ENCODE measurements at regions not wholly inside any gene's neighbourhood (a gene's known extent, or its start where the extent isn't known, plus 50 kb on each side); places are given as distances from the start of the nearest gene placed in this dataset.

GRCh38 chr6:92759178-92759577 is 660.2 kb downstream of the EPHA7 start:
- Histone ChIP-seq H2BK5ac (ENCODE audit: low read depth, low read length) (no peak overlapping the region), H3K79me2 (ENCODE audit: control insufficient read depth in 1 of 2, insufficient read depth in 2 of 2, low read length in 2 of 2) (no peaks in the 10 kb centered on the region), H3K14ac (ENCODE audit: insufficient read length) (no peak overlapping the region), H3K4me1 (replicated peaks in 1 of 4; ENCODE audit: control insufficient read depth in 3 of 4, insufficient read depth in 4 of 4, low read length in 3 of 4) (no peaks in the 10 kb centered on the region), H4K20me1 (replicated peaks in 1 of 2; ENCODE audit: control insufficient read depth in 1 of 2, insufficient read depth in 2 of 2, low read length in 2 of 2) (no peaks in the 10 kb centered on the region), H3K56ac (replicated peaks; ENCODE audit: insufficient read length, low read depth, low read length) (no peak overlapping the region), H3K4me2 (ENCODE audit: insufficient read depth in 1 of 2, low read depth in 2 of 2, low read length in 2 of 2) (no peak overlapping the region), H2AFZ (ENCODE audit: low read length) (no peak overlapping the region), H3K18ac (ENCODE audit: extremely low read depth, low read length) (no peak overlapping the region), H3K4ac (replicated peaks; ENCODE audit: insufficient read length, low read depth, low read length) (no peak overlapping the region), H4K5ac (ENCODE audit: insufficient read length, low read depth, low read length) (no peak overlapping the region), H2BK20ac (ENCODE audit: low read length) (no peak overlapping the region), H2AK5ac (ENCODE audit: low read depth, low read length) (no peak overlapping the region), H3K27me3 (replicated peaks in 1 of 4; ENCODE audit: control insufficient read depth in 3 of 4, extremely low read depth in 1 of 4, insufficient read depth in 3 of 4, low read length in 3 of 4) (peaks cover 0 to 1% (median 0%) of the 10 kb centered on the region in 4 experiments; a peak in 1 of 7 replicates), H3K23me2 (ENCODE audit: low read depth, low read length) (no peaks in the 10 kb centered on the region), H4K91ac (replicated peaks; ENCODE audit: insufficient read length, low read length) (no peak overlapping the region), H3K27ac (ENCODE audit: low read depth, low read length) (no peak overlapping the region), H3K9me3 (ENCODE audit: insufficient read depth in 2 of 2, low read depth in 1 of 2, low read length in 1 of 2) (no peaks in the 10 kb centered on the region), H3K36me3 (ENCODE audit: control insufficient read depth in 2 of 4, insufficient read depth in 4 of 4, low read length in 3 of 4) (no peaks in the 10 kb centered on the region), H3K9ac (replicated peaks in 1 of 4; ENCODE audit: extremely low read depth in 1 of 4, low read depth in 3 of 4, low read length in 3 of 4) (no peak overlapping the region), H2BK15ac (ENCODE audit: low read length) (no peak overlapping the region), H4K8ac (ENCODE audit: extremely low read depth, insufficient read depth, low read length) (no peak overlapping the region), H3K4me3 (ENCODE audit: extremely low read depth in 1 of 4, insufficient read depth in 2 of 4, low read depth in 3 of 4, low read length in 4 of 4) (no peak overlapping the region), H3K79me1 (ENCODE audit: low read depth, low read length) (no peaks in the 10 kb centered on the region), H2BK120ac (replicated peaks; ENCODE audit: low read depth, low read length) (no peak overlapping the region), H3K23ac (ENCODE audit: insufficient read length) (no peak overlapping the region), H2BK12ac (ENCODE audit: low read depth, low read length) (no peak overlapping the region)
- DNase-seq (ENCODE audit: low read depth in 1 of 2, low spot score in 2 of 2) (no peak), FAIRE-seq (no peak)
- POLR2A ChIA-PET (ENCODE audit: partially characterized antibody): no interaction called here
- WGBS, 2 experiments (ENCODE audit: extremely low coverage in 1 of 2, insufficient coverage in 1 of 2, insufficient read length in 1 of 2, insufficient replicate concordance in 2 of 2, low coverage in 1 of 2, low lambda C conversion rate in 2 of 2, missing lambda C conversion rate in 1 of 2): 94% methylated on average over 3 of the region's 3 CpGs; no CpG with 5 or more reads in 1 of the 2 experiments
- CTCF ChIA-PET (ENCODE audit: partially characterized antibody): interaction anchor here (1.9 kb wide), 1 partner anchor 52 kb away, joined by 6 read pairs; no protein-coding TSS in a partner anchor
- TF ChIP-seq CREB1 (IDR thresholded peaks at IDR 0.05) (no peak), TAF1 (IDR thresholded peaks at IDR 0.05; ENCODE audit: low read depth, low read length) (no peak), FOSL1 (IDR thresholded peaks at IDR 0.05; ENCODE audit: insufficient read depth, low read depth, low read length) (no peak), TAF7 (optimal IDR thresholded peaks at IDR 0.05; ENCODE audit: borderline replicate concordance, low read depth, low read length) (no peak), RFX5 (IDR thresholded peaks at IDR 0.05; ENCODE audit: borderline replicate concordance, low read depth, low read length) (no peak), MAX (IDR thresholded peaks at IDR 0.05) (no peak), YY1 (IDR thresholded peaks at IDR 0.05; ENCODE audit: low read depth, low read length) (no peak), CBX5 (IDR thresholded peaks at IDR 0.05; ENCODE audit: low read depth, low read length) (no peak), CHD2 (IDR thresholded peaks at IDR 0.05; ENCODE audit: low read length) (no peak), TEAD4 (IDR thresholded peaks at IDR 0.05; ENCODE audit: low read depth, low read length) (no peak), MAFK (IDR thresholded peaks at IDR 0.05; ENCODE audit: low read depth, low read length) (no peak), GTF2F1 (IDR thresholded peaks at IDR 0.05; ENCODE audit: borderline replicate concordance, low read depth, low read length) (no peak), KDM1A (IDR thresholded peaks at IDR 0.05; ENCODE audit: borderline replicate concordance, low read length) (no peak), SP1 (IDR thresholded peaks at IDR 0.05; ENCODE audit: low read depth, low read length) (no peak), PHF8 (conservative IDR thresholded peaks at IDR 0.05; ENCODE audit: low read depth, low read length) (no peak)
- TF ChIP-seq, protein P1, sequence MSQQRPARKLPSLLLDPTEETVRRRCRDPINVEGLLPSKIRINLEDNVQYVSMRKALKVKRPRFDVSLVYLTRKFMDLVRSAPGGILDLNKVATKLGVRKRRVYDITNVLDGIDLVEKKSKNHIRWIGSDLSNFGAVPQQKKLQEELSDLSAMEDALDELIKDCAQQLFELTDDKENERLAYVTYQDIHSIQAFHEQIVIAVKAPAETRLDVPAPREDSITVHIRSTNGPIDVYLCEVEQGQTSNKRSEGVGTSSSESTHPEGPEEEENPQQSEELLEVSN (IDR thresholded peaks at IDR 0.05): no peak

Measured in H1 (cell line).